HCT116 (cell line): ENCODE measurements at regions not wholly inside any gene's neighbourhood (a gene's known extent, or its start where the extent isn't known, plus 50 kb on each side); places are given as distances from the start of the nearest gene placed in this dataset.

Source experiments
- ATAC-seq: fragments of 200-7000 bp; cut with Tn5 transposase; 2 replicates; pipeline ENCODE4 v1.9.1; 2020; ENCODE audit warnings: mild to moderate bottlenecking, moderate library complexity
- BruUV-seq: library from RNA; stranded (reverse); fragments of 400-500 nt; replicated peaks from 2 replicates; lab custom pipeline; 2021; lab: Mats Ljungman, UMichigan
- CTCF ChIA-PET: fragments of 300-600 bp; sonication (Branson Sonifier 250); formaldehyde crosslinking; loops from one replicate; lab custom pipeline; 2021; ENCODE audit warnings: antibody characterized with exemption; lab: Charles Lee
- POLR2A ChIA-PET: fragments of 300-600, 350-600 bp; sonication (Branson Sonifier 250); formaldehyde crosslinking; loops from one replicate; lab custom pipeline; 2021; ENCODE audit warnings: antibody characterized with exemption; lab: Charles Lee
- RAD21 ChIA-PET, 2 experiments: fragments of 300-600 bp; sonication (Branson Sonifier 250); formaldehyde crosslinking; loops; one replicate each; lab custom pipeline; 2023; ENCODE audit warnings: low total read pairs in 2 of 2; ENCODE audit not compliant: uncharacterized antibody in 2 of 2, unreplicated experiment in 2 of 2, low non-redundant PET in 1 of 2; lab: Charles Lee
- DNase-seq: peaks from one replicate; pipeline ENCODE4 v3.0.0-alpha.2; 2010; ENCODE audit warnings: low read depth, low spot score
- H2AFZ ChIP-seq: fragments of 200-600 bp; shearing (Covaris generic), sonication (generic); 2 replicates; pipeline ENCODE4 v1.6.1; 2017; ENCODE audit warnings: low read depth, mixed run types, mixed read lengths, antibody characterized with exemption, low read length; ENCODE audit not compliant: poor library complexity, severe bottlenecking
- H3K27ac ChIP-seq: 2 replicates; pipeline ENCODE4 v1.5.1; 2012; ENCODE audit warnings: low read depth, low read length
- H3K27me3 ChIP-seq: fragments of 200-600 bp; sonication (generic); 2 replicates; pipeline ENCODE4 v1.6.1; 2016; ENCODE audit warnings: mixed run types, low read length, mixed read lengths; ENCODE audit not compliant: insufficient read depth
- H3K36me3 ChIP-seq, 2 experiments: fragments of 200-500 bp in 1 of 2; fragments of 200-600 bp in 1 of 2; sonication (Bioruptor generic) in 1 of 2; sonication (generic) in 1 of 2; 2 replicates each; pipeline versions ENCODE4 v1.5.1 to v1.6.1; 2014 to 2016; ENCODE audit warnings: low read length in 2 of 2, inconsistent platforms in 1 of 2, mixed read lengths in 1 of 2, mixed run types in 1 of 2; ENCODE audit not compliant: insufficient read depth in 2 of 2, control insufficient read depth in 1 of 2
- H3K4me1 ChIP-seq, 2 experiments: fragments of 200-600 bp in 1 of 2; sonication (generic) in 1 of 2; 2 replicates each; pipeline versions ENCODE4 v1.5.1 to v1.6.1; 2012 to 2017; ENCODE audit warnings: low read length in 2 of 2, inconsistent platforms in 1 of 2, mild to moderate bottlenecking in 1 of 2, mixed read lengths in 1 of 2, mixed run types in 1 of 2, moderate library complexity in 1 of 2; ENCODE audit not compliant: insufficient read depth in 2 of 2, control insufficient read depth in 1 of 2
- H3K4me2 ChIP-seq: fragments of 200-600 bp; sonication (generic); 2 replicates; pipeline ENCODE4 v1.6.1; 2017; ENCODE audit warnings: mixed run types, low read length, mixed read lengths
- H3K4me3 ChIP-seq, 2 experiments: fragments of 200-600 bp in 1 of 2; sonication (generic) in 1 of 2; replicated peaks in 1 of 2; 2 replicates each; pipeline ENCODE4 v1.5.1; 2011 to 2016; ENCODE audit warnings: low read length in 2 of 2, control low read depth in 1 of 2, low read depth in 1 of 2, mild to moderate bottlenecking in 1 of 2, mixed read lengths in 1 of 2, mixed run types in 1 of 2
- H3K79me2 ChIP-seq: fragments of 200-600 bp; sonication (generic); 2 replicates; pipeline ENCODE4 v1.6.1; 2017; ENCODE audit warnings: mild to moderate bottlenecking, mixed run types, low read length, moderate library complexity, mixed read lengths; ENCODE audit not compliant: insufficient read depth
- H3K9ac ChIP-seq: fragments of 200-600 bp; sonication (generic); 2 replicates; pipeline ENCODE4 v1.6.1; 2016; ENCODE audit warnings: low read length, mixed read lengths
- H3K9me2 ChIP-seq: fragments of 200-600 bp; sonication (generic), shearing (Covaris generic); 2 replicates; pipeline ENCODE4 v1.6.1; 2017; ENCODE audit warnings: mixed run types, mild to moderate bottlenecking, moderate library complexity; ENCODE audit not compliant: insufficient read depth
- H3K9me3 ChIP-seq, 2 experiments: fragments of 200-500 bp in 1 of 2; fragments of 200-600 bp in 1 of 2; sonication (Bioruptor generic) in 1 of 2; sonication (generic) in 1 of 2; 2 replicates each; pipeline ENCODE4 v1.6.1; 2014 to 2017; ENCODE audit warnings: low read length in 2 of 2, mixed read lengths in 2 of 2, inconsistent platforms in 1 of 2, low read depth in 1 of 2, mild to moderate bottlenecking in 1 of 2, mixed run types in 1 of 2, moderate library complexity in 1 of 2; ENCODE audit not compliant: control insufficient read depth in 1 of 2, insufficient read depth in 1 of 2
- H4K20me1 ChIP-seq: fragments of 200-600 bp; sonication (generic), shearing (Covaris generic); 2 replicates; pipeline ENCODE4 v1.6.1; 2017; ENCODE audit warnings: mixed run types, mild to moderate bottlenecking, moderate library complexity; ENCODE audit not compliant: insufficient read depth
- CBX3 ChIP-seq: IDR thresholded peaks from 2 replicates; pipeline ENCODE4 v1.6.1; 2012; ENCODE audit warnings: low read depth
- CEBPB ChIP-seq: IDR thresholded peaks from 2 replicates; pipeline ENCODE4 v1.6.1; 2012; ENCODE audit warnings: low read depth
- CTCF ChIP-seq, 3 experiments: fragments of 200-600 bp in 1 of 3; sonication (generic) in 1 of 3; IDR thresholded peaks in 2 of 3; conservative IDR thresholded peaks in 1 of 3; 2 replicates each; pipeline ENCODE4 v1.5.1; 2012 to 2017; ENCODE audit warnings: low read depth in 2 of 3, low read length in 2 of 3, antibody characterized with exemption in 1 of 3, borderline replicate concordance in 1 of 3, control low read depth in 1 of 3, mild to moderate bottlenecking in 1 of 3, mixed read lengths in 1 of 3, mixed run types in 1 of 3, moderate library complexity in 1 of 3; ENCODE audit not compliant: insufficient read depth in 1 of 3
- EZH2 ChIP-seq: fragments of 200-600 bp; sonication (generic); IDR thresholded peaks from 2 replicates; pipeline ENCODE4 v1.6.1; 2017; ENCODE audit warnings: antibody characterized with exemption, mixed run types
- EZH2phosphoT487 ChIP-seq: fragments of 200-600 bp; IDR thresholded peaks from 2 replicates; pipeline ENCODE4 v1.6.1; 2018; ENCODE audit warnings: antibody characterized with exemption, borderline replicate concordance
- FOSL1 ChIP-seq: IDR thresholded peaks from 2 replicates; pipeline ENCODE4 v1.6.1; 2012; ENCODE audit warnings: low read depth
- MAX ChIP-seq: IDR thresholded peaks from 2 replicates; pipeline ENCODE4 v1.6.1; 2012
- POLR2AphosphoS5 ChIP-seq: IDR thresholded peaks from 2 replicates; pipeline ENCODE4 v1.6.1; 2011; ENCODE audit warnings: mild to moderate bottlenecking, low read depth, low read length, moderate library complexity
- RAD21 ChIP-seq: IDR thresholded peaks from 2 replicates; pipeline ENCODE4 v1.6.1; 2012; ENCODE audit warnings: low read depth, mild to moderate bottlenecking
- REST ChIP-seq: IDR thresholded peaks from 2 replicates; pipeline ENCODE4 v1.6.1; 2012; ENCODE audit warnings: low read depth
- SIN3A ChIP-seq: IDR thresholded peaks from 2 replicates; pipeline ENCODE4 v1.6.1; 2012; ENCODE audit warnings: low read depth
- SP1 ChIP-seq: IDR thresholded peaks from 2 replicates; pipeline ENCODE4 v1.6.1; 2012; ENCODE audit warnings: low read depth
- SRF ChIP-seq: IDR thresholded peaks from 2 replicates; pipeline ENCODE4 v1.6.1; 2012; ENCODE audit warnings: low read depth
- TCF7L2 ChIP-seq: IDR thresholded peaks from 2 replicates; pipeline ENCODE4 v1.7.0; 2011; ENCODE audit warnings: borderline replicate concordance, inconsistent platforms; ENCODE audit not compliant: insufficient read depth, insufficient read length; ENCODE audit errors: extremely low read depth
- ZBTB33 ChIP-seq: IDR thresholded peaks from 2 replicates; pipeline ENCODE4 v1.6.1; 2011; ENCODE audit warnings: mild to moderate bottlenecking, low read length, moderate library complexity; ENCODE audit not compliant: insufficient replicate concordance; ENCODE audit errors: extremely low read depth
- ZFX ChIP-seq: fragments of 450-650 bp; IDR thresholded peaks from 2 replicates; pipeline ENCODE4 v1.6.1; 2017
- ZNF274 ChIP-seq: fragments of 200-500 bp; sonication (Bioruptor generic); IDR thresholded peaks from 2 replicates; pipeline ENCODE4 v1.6.1; 2014; ENCODE audit warnings: mild to moderate bottlenecking, low read depth, low read length, inconsistent platforms
- intact Hi-C: fragments of 100-400 bp; cut with micrococcal nuclease; formaldehyde crosslinking; loops from 2 replicates; pipeline ENCODE4 v1.10.0; 2022

GRCh38 chr4:155442267-155443105, 65.7 kb upstream of the MAP9 start (continued):
- no peak for TF ChIP-seq SRF
- no peak for TF ChIP-seq EZH2phosphoT487
- TF ChIP-seq RAD21 = peak; percentile 80
- no peak for TF ChIP-seq SIN3A

GRCh38 chr4:155441475-155441874, 64.7 kb upstream of the MAP9 start:
- Histone ChIP-seq H3K27ac (no peak overlapping the region), H3K36me3 (no peaks in the 10 kb centered on the region)
- POLR2A ChIA-PET = no interaction called here
- no peak for TF ChIP-seq SP1
- no peak for TF ChIP-seq POLR2AphosphoS5
- TF ChIP-seq CBX3 = no peak
- no peak for TF ChIP-seq SIN3A
- no peak for TF ChIP-seq FOSL1
- TF ChIP-seq REST = no peak
- no peak for TF ChIP-seq MAX
- TF ChIP-seq ZBTB33 = no peak
- TF ChIP-seq ZNF274 = no peak
- no peak for TF ChIP-seq RAD21
- no peak for TF ChIP-seq CTCF (IDR thresholded peaks at IDR 0.05 in 2 of 3, conservative IDR thresholded peaks at IDR 0.05 in 1 of 3; ENCODE audit: borderline replicate concordance in 1 of 3, insufficient read depth in 1 of 3, low read depth in 2 of 3, low read length in 2 of 3)
- no peak for TF ChIP-seq TCF7L2
- no peak for TF ChIP-seq ZFX
- no peak for TF ChIP-seq EZH2
- TF ChIP-seq CEBPB = no peak
- TF ChIP-seq, all 23 proteins: peak for 0
- no TSS peak for BruUV-seq
- no peak; the same call in 1 of the 2 replicates for ATAC-seq
- Histone ChIP-seq H3K4me2 (peak overlapping the region; percentile 61), H3K27me3 (no peaks in the 10 kb centered on the region), H3K4me3 (no peak overlapping the region), H3K9me2 (no peaks in the 10 kb centered on the region), H3K4me1 (no peaks in the 10 kb centered on the region), H2AFZ (peak overlapping the region; percentile 92), H3K9ac (no peak overlapping the region), H4K20me1 (no peaks in the 10 kb centered on the region), H3K9me3 (no peaks in the 10 kb centered on the region), H3K79me2 (no peaks in the 10 kb centered on the region)
- intact Hi-C loops = no loop called here
- CTCF ChIA-PET = interaction anchor here (2.2 kb wide), 1 partner anchor 346 kb away, joined by 14 read pairs; no protein-coding TSS in a partner anchor
- DNase-seq = no peak
- RAD21 ChIA-PET = no interaction called here
